ENCODE measurements at regions not wholly inside any gene's neighbourhood (a gene's known extent, or its start where the extent isn't known, plus 50 kb on each side); places are given as distances from the start of the nearest gene placed in this dataset.

GRCh38 chr13:84481958-84482357 lies 599.7 kb upstream of the SLITRK1 start:
- Histone ChIP-seq H3K27ac (no peak overlapping the region), H3K4me1 (no peaks in the 10 kb centered on the region), H3K27me3 (ENCODE audit: insufficient read depth in 3 of 3, low read length in 2 of 3) (no peaks in the 10 kb centered on the region), H3K36me3 (ENCODE audit: insufficient read depth in 1 of 2, low read depth in 1 of 2) (no peaks in the 10 kb centered on the region), H3K4me3 (no peak overlapping the region), H3K9me3 (no peaks in the 10 kb centered on the region)
- TF ChIP-seq CTCF (IDR thresholded peaks at IDR 0.05): no peak
- intact Hi-C loops (cut with DNase I): no loop called here
- 69 to 80% (median 73%) methylated on average over 1 of the region's 1 CpG for WGBS, 3 donors
- ATAC-seq (no peak), DNase-seq (no peak)

- Histone ChIP-seq H3K4me1 (no peaks in the 10 kb centered on the region), H3K27me3 (ENCODE audit: insufficient read depth in 3 of 3, low read length in 2 of 3) (no peaks in the 10 kb centered on the region), H3K36me3 (ENCODE audit: insufficient read depth in 1 of 2, low read depth in 1 of 2) (no peaks in the 10 kb centered on the region), H3K4me3 (no peak overlapping the region), H3K9me3 (no peaks in the 10 kb centered on the region), H3K27ac (no peak overlapping the region)
- 82 to 93% (median 89%) methylated on average over 1 of the region's 1 CpG for WGBS, 3 donors
- intact Hi-C loops (cut with DNase I): no loop called here
- DNase-seq: no peak
- no peak for TF ChIP-seq CTCF (IDR thresholded peaks at IDR 0.05)
- no peak for ATAC-seq
Measured at GRCh38 chr13:84479656-84480055, 597.4 kb upstream of the SLITRK1 start.

GRCh38 chr13:84470528-84470927 lies 588.3 kb upstream of the SLITRK1 start:
- TF ChIP-seq CTCF (IDR thresholded peaks at IDR 0.05): no peak
- no peaks in the 10 kb centered on the region for H3K27me3 ChIP-seq (ENCODE audit: insufficient read depth in 3 of 3, low read length in 2 of 3)
- no peaks in the 10 kb centered on the region for H3K9me3 ChIP-seq
- no peak overlapping the region for H3K4me3 ChIP-seq
- DNase-seq (no peak), ATAC-seq (no peak)
- no peaks in the 10 kb centered on the region for H3K4me1 ChIP-seq
- no peak overlapping the region for H3K27ac ChIP-seq
- H3K36me3 ChIP-seq (ENCODE audit: insufficient read depth in 1 of 2, low read depth in 1 of 2): no peaks in the 10 kb centered on the region
- intact Hi-C loops (cut with DNase I): no loop called here

GRCh38 chr13:84466461-84466860 lies 584.2 kb upstream of the SLITRK1 start:
- Histone ChIP-seq H3K4me3 (no peak overlapping the region), H3K4me1 (no peaks in the 10 kb centered on the region), H3K27ac (no peak overlapping the region), H3K27me3 (ENCODE audit: insufficient read depth in 3 of 3, low read length in 2 of 3) (no peaks in the 10 kb centered on the region), H3K9me3 (no peaks in the 10 kb centered on the region), H3K36me3 (ENCODE audit: insufficient read depth in 1 of 2, low read depth in 1 of 2) (no peaks in the 10 kb centered on the region)
- ATAC-seq (no peak), DNase-seq (no peak)
- no peak for TF ChIP-seq CTCF (IDR thresholded peaks at IDR 0.05)
- intact Hi-C loops (cut with DNase I): no loop called here

GRCh38 chr13:84460989-84461388 lies 578.7 kb upstream of the SLITRK1 start:
- intact Hi-C loops (cut with DNase I): no loop called here
- DNase-seq: no peak
- no peaks in the 10 kb centered on the region for H3K4me1 ChIP-seq
- no peak for TF ChIP-seq CTCF (IDR thresholded peaks at IDR 0.05)
- no peaks in the 10 kb centered on the region for H3K27me3 ChIP-seq (ENCODE audit: insufficient read depth in 3 of 3, low read length in 2 of 3)
- no peak overlapping the region for H3K4me3 ChIP-seq
- H3K27ac ChIP-seq: no peak overlapping the region
- H3K36me3 ChIP-seq (ENCODE audit: insufficient read depth in 1 of 2, low read depth in 1 of 2): no peaks in the 10 kb centered on the region
- no peaks in the 10 kb centered on the region for H3K9me3 ChIP-seq
- no peak for ATAC-seq
